ENCODE measurements at regions not wholly inside any gene's neighbourhood (a gene's known extent, or its start where the extent isn't known, plus 50 kb on each side); places are given as distances from the start of the nearest gene placed in this dataset.
"Not testable (repeated sequence)": the region's sequence is repeated elsewhere in the genome, so short reads cannot be mapped to it uniquely, and the experiment has no call there.

DNA sequence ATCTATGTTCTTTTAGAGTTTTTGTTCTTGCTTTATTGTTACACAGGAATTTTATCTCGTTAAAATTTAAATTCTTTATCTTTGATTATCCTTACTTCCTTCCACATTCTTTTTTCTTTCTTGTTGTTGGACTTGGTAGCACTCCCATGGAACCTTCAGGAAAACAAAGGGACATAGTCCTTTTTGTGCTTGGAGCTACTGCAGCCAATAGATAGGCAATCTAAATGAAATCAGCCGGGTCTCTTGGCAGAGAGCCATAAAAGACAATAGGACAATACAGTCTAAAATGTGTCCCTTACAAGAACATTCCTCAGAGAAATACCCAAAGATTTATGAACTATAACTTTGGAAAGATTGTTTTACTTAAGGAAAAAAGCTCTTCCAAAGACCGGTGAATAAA, 548.1 kb upstream of the C9orf72 start:
- no peak for DNase-seq

DNA sequence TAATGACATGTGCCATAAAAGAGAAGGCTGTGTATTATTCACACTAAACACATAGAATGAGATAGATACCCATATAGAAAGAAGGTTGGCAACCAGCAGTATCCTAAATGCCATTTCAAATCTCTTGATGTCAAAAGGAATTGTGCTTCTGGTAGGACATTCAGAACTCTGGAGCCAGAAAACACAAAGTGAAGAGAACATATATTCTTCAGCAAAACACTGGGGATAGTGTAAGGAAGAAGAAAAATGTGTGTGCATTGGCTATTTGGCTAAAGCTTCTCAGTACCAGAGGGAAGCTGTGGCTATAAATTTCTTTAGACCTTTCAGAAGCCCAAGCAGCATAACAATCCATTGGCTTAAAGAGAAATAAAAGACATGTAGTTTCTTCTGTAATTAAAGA, 551.6 kb upstream of the C9orf72 start:
- no peak for DNase-seq

DNA sequence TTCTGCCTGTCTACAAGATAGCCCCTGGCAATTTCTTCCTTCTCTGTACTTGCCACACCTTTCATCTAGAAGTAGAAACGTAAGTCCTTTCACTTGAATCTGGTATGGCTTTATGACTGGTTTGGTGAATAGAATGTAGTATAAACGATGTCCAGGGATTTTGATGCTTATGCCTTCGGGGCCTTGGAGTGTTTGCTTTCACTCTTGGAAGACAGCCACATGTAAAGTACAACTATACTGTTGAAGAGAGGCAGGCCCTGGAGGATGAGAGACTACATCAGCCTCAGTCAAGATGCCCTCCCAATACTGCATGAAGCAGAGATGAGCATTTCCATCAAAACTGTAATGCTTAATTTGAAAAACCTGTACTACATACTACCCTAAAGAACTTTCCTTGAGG, 553.8 kb upstream of the C9orf72 start:
- no peak for DNase-seq

DNA sequence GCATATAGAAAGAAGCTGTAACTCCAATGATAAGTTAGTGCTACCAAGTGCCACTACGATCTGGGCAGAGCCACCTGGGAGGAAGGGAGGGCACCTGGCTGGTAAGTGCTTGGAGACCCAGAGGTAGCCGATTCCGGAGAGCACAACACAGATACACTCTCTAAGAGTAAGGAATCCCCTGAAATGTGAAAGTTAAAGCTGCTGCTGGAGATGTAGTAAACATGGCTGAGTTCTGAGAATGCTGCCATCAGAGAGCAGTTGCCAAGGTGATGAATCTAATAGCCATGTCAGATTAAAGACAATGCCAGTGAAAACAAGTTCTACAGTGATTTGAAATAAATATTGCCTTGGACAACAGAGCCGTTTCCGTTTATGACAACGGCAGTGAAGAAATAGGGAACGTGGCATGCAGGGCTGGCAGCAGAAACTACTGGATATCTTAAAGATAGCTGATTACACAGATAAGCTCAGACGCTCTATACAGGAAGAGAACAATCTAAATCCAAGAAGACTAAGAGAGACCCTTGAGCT, 561.2 kb upstream of the C9orf72 start:
- DNase-seq: no peak

DNA sequence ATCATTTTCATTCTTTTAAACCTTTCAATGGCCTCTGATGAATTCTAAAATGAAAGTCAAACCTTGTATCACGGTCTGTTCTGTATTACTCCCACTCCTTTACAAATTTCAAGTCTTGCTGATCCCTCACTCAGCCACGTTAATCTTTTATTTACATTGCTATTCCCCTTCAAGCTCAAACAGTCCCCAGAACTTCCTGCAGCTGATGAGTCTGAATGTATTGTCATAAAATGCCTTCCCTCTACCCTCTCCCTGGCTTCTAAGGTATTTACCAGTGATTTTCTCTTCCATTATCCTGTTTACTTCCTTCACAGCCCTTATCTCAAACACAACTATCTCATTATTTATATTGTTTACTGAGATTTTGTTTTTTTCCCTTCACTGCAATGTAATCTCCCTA, 562.3 kb upstream of the C9orf72 start:
- no peak for DNase-seq

DNA sequence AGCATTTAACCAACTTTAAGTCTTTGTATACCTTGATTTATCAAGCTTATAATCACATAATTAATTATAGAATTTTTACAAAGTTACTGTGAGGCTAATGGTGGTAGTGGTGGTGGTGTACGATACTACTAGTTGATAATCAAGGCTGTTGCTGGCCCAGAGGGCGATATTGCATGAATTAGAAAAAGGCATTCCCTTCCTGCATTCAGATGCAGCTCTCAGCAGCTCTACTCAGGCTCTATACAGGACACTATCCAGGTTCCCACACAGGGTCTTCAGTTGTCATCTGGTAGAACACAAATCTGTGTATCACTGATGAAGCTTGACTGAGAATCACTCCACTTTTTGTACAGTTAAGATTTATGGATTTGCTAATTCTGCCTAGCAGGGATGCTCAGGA, 562.8 kb upstream of the C9orf72 start:
- DNase-seq: no peak

DNA sequence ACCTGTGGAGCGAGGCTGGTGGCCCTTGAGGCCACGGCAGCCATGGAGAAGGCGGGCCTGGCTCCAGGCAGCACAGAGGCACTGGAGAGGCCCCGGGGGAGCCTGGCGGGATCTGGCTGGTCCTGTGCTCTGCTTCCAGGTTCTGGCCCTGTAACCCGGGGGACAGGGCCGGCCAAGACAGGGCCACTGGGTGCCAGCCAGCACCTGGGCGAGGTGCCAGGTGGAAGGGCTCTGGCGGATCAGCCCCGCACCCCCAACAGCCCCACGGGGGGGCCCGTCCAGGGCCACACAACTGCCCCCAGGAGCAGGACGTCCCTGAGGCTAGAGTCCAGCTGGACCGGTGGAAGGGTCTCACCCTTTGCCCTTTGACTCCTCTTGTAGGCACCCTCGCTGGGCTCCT, 574.1 kb upstream of the C9orf72 start:
- not testable (repeated sequence) for DNase-seq

DNA sequence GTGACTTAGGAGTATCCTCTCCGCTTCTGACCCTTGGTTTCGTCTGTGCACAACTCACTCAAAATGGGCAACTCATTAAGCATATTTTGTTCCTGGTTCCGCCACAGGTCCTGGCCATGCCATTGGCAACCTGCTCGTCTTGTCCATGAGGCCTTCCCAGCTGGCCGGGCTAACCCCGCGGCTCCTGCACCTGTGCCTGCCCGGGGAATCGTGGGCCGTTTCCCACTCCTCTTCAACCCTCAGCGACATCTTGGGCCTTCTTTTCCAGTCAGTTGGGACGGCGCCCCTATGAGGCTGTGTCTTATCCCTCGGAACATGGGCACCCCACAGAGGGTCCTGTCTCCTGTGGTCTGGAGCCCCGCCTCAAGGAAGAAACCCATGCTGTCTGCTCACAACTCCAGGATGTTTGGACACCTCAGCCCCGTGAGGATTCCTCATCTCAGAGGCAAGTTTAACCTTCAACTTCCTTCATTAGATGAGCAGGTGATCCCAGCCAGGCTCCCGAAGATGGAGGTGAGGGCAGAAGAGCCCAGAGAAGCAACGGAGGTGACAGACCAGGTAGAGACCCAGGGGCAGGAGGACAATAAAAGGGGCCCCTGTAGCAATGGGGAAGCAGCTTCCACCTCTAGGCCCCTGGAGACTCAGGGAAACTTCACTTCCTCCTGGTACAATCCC, 574.8 kb upstream of the C9orf72 start:
- not testable (repeated sequence) for DNase-seq

DNA sequence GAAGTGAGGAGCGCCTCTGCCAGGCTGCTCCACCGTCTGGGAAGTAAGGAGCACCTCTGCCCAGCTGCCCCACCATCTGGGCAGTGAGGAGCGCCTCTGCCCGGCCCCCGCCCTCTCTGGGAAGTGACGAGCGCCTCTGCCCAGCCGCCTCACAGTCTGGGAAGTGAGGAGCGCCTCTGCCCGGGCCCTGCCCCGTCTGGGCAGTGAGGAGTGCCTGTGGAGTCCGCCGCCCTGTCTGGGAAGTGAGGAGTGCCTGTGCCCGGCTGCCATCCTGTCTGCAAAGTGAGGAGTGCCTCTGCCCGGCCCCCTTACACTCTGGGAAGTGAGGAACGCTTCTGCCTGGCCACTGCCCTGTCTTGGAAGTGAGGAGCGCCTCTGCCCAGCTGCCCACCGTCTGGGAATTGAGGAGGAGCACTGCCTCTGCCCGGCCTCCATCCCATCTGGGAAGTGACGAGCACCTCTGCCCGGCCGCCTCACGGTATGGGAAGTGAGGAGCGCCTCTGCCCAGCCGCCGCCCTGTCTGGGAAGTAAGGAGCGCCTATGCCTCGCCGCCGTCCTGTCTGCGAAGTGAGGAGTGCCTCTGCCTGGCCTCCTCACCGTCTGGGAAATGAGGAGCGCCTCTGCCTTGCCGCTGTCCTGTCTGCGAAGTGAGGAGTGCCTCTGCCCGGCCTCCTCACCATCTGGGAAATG, 576.2 kb upstream of the C9orf72 start:
- DNase-seq: not testable (repeated sequence)

DNA sequence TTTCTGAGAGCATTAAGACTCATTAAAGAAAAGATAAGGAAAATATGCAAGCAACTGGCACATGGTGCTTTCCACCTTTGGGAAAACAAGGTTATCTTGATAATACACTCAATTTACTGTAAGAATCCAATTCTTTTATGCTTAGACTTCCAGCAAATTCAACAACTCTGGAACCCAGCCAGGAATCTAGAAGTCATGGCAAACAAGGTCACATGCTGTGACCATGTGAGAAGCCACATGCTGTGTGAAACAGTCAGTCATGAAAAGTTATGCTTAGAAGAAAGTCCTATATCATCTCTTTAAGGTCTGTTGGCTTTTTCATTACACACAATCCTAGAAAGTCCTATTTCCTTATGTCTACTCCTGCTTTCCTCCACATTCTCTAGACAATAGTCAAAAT, 581.8 kb upstream of the C9orf72 start:
- no peak for DNase-seq

DNA sequence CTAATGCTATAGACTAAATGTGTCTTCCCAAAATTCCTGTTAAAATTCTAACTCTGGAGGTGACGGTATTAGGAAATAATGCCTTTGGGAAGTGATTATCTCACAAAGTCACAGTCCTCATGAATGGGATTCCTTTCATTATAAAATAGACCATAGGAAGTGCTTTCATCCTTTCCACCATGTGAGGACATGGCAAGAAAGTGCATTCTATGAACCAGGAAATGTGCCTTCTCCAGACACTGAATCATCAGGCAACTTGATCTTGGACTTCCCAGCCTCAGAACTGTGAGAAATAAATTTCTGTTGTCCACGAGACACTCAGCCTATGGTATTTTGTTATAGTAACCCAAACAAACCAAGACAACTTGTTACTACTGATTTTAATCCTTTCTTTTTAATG, 582.4 kb upstream of the C9orf72 start:
- no peak for DNase-seq

DNA sequence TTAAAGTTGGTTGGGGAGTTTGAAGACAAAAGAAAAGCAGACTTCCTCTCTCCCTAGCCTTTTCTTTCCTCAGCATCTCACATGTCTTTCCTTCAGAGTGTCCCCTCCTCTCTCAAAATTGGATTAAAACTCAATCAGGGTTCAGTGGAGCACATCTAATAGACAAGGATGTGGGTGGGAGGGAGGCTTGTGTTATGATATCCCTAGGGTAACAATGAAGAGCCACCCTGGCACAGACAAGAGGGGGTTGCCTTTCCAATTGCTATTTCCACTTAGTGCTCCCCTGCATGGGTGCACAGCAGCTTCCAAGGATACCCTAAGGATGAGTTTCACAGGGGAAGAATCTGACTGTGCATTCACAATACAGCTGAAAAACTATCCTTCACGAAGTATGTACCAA, 585.2 kb upstream of the C9orf72 start:
- DNase-seq: no peak

DNA sequence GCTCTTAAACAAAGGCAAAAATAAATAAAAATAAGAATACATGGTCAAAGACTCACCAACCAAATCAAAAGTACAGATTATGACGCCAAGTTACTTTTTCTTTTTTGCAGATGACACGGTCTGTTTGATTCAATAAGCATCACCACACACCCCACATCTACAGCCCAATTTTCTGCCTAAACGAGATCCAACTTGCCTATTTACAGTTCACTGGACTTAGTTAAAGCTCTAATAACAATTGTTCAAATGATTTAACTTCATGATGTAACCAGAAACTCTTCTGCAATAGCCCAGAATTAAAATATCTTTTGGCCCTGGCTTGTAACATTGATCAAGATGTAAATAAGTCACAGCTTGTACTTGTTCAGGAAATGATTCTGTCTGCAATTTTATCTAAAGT, 590.3 kb upstream of the C9orf72 start:
- no peak for DNase-seq

DNA sequence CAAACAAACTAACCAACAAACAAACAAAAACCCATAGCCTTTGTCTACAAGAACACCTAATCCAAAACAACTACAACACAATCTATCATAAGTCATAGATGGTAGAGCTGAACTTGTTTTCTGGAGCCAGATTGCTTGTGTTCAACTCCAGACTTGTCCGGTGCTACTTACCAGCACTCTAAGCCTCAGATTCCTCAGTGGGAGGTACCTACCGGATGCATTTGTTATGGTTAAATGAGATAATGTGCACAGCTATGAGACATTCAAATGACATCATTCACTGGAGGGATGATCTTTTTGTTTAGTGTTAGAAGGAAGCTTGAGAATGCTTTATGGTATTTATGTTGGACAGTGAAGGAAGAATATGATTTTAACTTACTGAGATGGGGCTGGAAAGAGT, 592.9 kb upstream of the C9orf72 start:
- no peak for DNase-seq

DNA sequence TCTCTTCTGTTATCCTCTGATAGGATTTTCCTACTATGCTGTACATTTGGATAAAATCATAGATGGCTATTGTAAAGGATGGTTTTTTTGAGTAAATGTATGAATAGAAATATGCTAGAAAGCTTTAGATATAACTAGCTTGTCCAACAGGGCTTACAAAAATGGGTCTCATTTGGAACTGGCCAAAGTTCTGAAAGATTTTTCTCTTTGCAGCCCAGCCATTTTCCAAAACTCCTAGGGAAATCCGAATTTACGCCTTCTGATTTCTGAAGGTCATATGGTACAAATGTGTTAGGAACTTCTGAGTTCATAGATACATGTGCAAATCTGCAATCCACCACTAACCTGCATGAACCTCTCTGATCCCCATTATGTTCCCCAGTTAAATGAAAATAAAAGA, 603.9 kb upstream of the C9orf72 start:
- no peak for DNase-seq

DNA sequence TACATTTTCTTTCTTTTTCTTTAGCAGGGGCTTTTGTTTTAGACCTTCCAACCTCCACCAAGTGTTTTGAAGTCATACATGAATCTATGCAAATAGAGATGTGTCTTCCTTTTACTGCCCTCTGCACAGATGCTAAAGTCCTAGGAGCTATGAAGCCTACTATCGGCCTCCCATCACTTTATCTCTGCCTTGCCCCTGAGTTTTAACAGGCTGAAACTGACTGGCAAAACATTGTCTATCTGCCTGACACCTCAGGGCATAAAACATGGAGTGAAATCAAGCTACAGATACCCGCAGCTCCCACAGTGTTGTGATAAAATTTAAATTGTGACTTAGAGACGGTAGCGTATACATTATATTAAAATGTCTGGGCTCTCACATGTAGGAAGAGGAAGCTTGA, 604.6 kb upstream of the C9orf72 start:
- DNase-seq: no peak

DNA sequence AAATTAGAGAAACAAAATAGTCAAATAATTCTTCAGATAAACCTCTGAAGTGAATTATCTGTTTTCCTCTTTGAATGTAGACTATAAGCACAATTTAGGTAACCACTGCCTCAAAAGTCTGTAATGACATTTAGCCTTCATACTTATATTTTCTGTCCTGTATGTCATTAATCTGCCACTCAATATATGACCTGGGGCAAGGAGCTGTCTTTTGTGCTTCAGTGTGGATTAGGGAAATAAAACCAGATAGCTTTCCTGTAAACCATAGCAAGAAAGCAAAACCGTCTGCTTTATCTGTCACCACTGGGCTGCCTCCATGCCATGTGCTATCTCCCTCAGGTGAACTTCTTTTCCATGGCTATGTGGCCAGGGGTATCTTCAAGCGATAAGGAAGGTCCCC, 606.6 kb upstream of the C9orf72 start:
- DNase-seq: no peak

DNA sequence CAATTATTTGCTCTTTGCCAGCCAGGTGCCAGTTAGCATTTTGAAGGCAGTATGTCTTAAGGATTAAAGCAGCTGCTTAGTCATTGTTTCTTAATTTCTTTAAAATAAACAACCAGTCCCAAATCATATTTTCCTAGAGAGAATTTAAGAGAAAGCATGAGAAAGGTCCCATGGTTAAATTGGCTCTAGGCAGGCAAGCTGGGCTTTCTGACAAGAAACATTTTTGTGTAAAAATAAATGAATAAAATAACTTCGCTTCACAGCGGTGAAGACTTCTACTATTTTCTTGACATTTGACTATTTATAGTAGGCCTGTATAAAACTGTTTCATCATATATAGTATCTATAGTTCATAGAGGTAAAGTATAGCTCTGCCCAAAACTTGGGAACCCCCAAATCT, 617.7 kb upstream of the C9orf72 start:
- DNase-seq: no peak

DNA sequence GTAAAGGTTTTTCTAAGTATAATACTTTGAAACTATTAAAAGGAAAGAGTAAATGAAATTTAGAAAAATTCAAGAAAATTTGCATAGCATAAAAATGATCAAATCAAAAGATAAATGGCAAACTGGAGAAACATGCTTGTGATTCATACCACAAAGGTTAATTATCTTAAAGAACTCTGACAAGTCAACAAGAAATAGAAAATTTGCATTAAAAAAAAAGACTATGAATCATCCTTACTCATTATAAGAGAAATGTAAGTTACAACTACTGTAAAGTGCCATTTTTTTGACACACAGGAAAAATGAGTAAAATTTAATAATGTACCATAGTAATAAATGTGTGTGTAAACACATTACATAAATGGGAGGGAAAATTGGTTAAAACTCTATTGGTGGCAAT, 624.4 kb upstream of the C9orf72 start:
- DNase-seq: no peak

DNA sequence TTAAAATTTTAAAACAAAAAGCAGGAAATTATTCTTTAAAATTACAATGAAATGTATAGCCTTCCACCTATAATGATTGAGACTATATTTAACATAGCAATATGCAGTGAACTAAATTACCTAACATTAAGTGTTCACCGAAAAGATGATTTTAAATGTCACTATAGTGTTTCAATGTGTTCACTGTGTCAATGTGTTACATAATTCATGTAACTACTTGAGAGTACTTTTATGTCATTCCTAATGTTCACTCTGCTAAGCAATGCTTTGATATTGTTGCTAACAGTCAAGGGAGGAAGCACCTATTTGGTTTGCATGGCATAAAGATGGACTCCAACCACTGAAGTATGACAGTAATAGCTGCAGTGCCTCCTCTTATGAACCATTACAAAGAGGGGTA, 629.8 kb upstream of the C9orf72 start:
- DNase-seq: no peak

DNA sequence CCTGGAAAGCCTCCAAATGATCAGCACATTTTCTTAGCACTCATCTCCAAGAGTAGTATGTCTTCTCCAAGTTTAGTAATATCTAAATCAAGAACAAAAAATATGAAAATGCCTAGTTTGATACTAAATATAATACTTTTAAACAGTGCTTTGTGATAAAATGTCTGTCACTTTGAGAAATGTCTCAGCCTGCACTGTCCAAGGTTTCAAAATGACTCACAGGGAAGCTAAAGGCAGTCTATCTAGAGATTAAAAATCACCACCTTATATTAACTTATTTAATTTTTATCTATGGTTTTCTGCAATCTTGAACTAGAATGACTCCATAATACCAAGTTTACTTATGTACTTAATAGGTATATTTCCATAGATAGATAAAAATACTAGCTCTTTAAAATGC, 633.0 kb upstream of the C9orf72 start:
- no peak for DNase-seq

DNA sequence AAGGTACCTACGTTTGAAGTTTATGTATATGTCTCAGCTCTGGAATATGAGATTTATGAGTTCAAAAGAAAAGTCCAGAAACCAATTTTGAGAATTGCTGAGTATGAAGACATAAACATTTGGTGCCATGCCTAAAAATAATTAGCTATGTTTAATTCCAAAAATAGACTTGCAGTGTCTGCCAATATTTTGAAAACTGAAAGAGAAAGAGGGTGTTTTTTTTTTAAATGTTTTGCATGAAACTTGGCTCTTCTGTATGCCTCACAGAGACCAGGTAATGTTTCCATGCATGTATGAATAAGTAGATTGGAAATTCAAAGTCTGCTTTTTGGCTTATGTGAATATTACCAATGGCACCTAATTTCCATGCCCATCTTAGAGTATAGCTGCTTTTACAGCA, 634.4 kb upstream of the C9orf72 start:
- no peak for DNase-seq

DNA sequence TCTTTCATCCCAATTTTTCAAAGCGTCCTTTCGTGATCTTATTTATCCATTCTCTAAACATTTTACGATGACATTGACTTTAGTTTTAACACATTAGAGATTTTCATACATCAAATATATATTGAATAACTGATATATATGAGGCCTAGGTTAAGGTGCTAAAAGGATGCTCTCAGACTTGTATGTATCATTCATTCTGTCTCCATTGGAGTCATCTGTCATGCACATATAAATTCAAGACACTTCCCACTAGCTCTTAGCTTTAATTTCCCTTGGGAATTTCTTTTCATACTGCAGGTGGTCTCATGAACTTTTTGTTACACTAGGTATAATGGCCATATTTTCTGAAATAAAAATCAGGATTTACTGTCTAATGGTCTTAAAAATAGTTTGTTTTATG, 635.8 kb upstream of the C9orf72 start:
- no peak for DNase-seq

DNA sequence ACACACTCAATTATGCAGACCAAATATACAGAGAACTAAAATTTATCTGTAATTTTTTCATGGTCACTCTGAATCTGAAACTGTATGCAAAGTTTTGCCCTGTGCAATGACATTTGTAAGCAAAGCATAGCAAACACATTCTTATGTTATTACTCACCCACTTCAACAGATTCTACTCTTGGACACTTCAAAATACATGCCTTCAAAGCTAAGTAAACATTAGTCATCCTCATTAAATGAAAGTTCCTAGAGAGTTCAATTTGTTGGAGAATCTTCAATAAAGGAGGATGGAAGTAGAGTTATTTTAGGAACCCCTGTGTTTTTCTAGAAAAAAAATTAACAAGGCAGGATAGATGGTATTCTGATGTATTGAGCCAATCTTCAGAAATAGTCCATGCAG, 639.7 kb upstream of the C9orf72 start:
- DNase-seq: no peak
